Nephron progenitor cell (in vitro differentiated cells): ENCODE measurements at regions not wholly inside any gene's neighbourhood (a gene's known extent, or its start where the extent isn't known, plus 50 kb on each side); places are given as distances from the start of the nearest gene placed in this dataset.

ENCODE experiments used
- DNase-seq: peaks from one replicate; pipeline ENCODE4 v3.0.0; 2021
- H3K27ac Mint-ChIP-seq: 2 replicates; pipeline ENCODE4 v1.8.0; 2021; ENCODE audit warnings: mild to moderate bottlenecking, moderate library complexity, mixed read lengths
- H3K27me3 Mint-ChIP-seq: 2 replicates; pipeline ENCODE4 v1.8.0; 2021; ENCODE audit warnings: mild to moderate bottlenecking, low read depth, mixed read lengths; ENCODE audit not compliant: poor library complexity
- H3K36me3 Mint-ChIP-seq: 2 replicates; pipeline ENCODE4 v1.8.0; 2021; ENCODE audit warnings: low read depth, mixed read lengths
- H3K4me1 Mint-ChIP-seq: 2 replicates; pipeline ENCODE4 v1.8.0; 2021; ENCODE audit warnings: mixed read lengths
- H3K4me3 Mint-ChIP-seq: 2 replicates; pipeline ENCODE4 v1.8.0; 2021; ENCODE audit warnings: mild to moderate bottlenecking, moderate library complexity, mixed read lengths
- H3K9me3 Mint-ChIP-seq: 2 replicates; pipeline ENCODE4 v1.8.0; 2021; ENCODE audit warnings: mild to moderate bottlenecking, moderate library complexity, mixed read lengths
- TF ChIP-seq, protein P1 (sequence below): fragments of 200-600 bp; sonication (generic); IDR thresholded peaks from 2 replicates; pipeline ENCODE4 v1.5.0; 2021; ENCODE audit warnings: antibody characterized with exemption

GRCh38 chr9:88056876-88057275 is 81.4 kb downstream of the SPATA31C2 start:
- no peak for DNase-seq
- H3K27ac Mint-ChIP-seq = no peak overlapping the region
- H3K4me3 Mint-ChIP-seq = no peak overlapping the region
- H3K27me3 Mint-ChIP-seq = peaks cover 3% of the 10 kb centered on the region
- H3K9me3 Mint-ChIP-seq = peaks cover 24% of the 10 kb centered on the region
- H3K4me1 Mint-ChIP-seq = peaks cover 16% of the 10 kb centered on the region
- no peaks in the 10 kb centered on the region for H3K36me3 Mint-ChIP-seq
- TF ChIP-seq, protein P1, sequence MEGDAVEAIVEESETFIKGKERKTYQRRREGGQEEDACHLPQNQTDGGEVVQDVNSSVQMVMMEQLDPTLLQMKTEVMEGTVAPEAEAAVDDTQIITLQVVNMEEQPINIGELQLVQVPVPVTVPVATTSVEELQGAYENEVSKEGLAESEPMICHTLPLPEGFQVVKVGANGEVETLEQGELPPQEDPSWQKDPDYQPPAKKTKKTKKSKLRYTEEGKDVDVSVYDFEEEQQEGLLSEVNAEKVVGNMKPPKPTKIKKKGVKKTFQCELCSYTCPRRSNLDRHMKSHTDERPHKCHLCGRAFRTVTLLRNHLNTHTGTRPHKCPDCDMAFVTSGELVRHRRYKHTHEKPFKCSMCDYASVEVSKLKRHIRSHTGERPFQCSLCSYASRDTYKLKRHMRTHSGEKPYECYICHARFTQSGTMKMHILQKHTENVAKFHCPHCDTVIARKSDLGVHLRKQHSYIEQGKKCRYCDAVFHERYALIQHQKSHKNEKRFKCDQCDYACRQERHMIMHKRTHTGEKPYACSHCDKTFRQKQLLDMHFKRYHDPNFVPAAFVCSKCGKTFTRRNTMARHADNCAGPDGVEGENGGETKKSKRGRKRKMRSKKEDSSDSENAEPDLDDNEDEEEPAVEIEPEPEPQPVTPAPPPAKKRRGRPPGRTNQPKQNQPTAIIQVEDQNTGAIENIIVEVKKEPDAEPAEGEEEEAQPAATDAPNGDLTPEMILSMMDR = no peak

- DNase-seq = no peak
- Mint-ChIP-seq H3K27me3 (peaks cover 7% of the 10 kb centered on the region), H3K4me3 (no peak overlapping the region), H3K36me3 (no peaks in the 10 kb centered on the region), H3K9me3 (peaks cover 24% of the 10 kb centered on the region), H3K4me1 (peaks cover 35% of the 10 kb centered on the region), H3K27ac (no peak overlapping the region)
- TF ChIP-seq, protein P1 = no peak
These were observed 79.6 kb upstream of the CDK20 start for GRCh38 chr9:88053856-88054501.

GRCh38 chr9:88052321-88052965 is 78.1 kb upstream of the CDK20 start:
- peak overlapping the region; percentile 97 for H3K27ac Mint-ChIP-seq
- DNase-seq = peak; percentile 30
- peaks cover 35% of the 10 kb centered on the region for H3K4me1 Mint-ChIP-seq
- peaks cover 24% of the 10 kb centered on the region for H3K9me3 Mint-ChIP-seq
- no peaks in the 10 kb centered on the region for H3K36me3 Mint-ChIP-seq
- TF ChIP-seq, protein P1 = no peak
- H3K27me3 Mint-ChIP-seq = peaks cover 7% of the 10 kb centered on the region
- no peak overlapping the region for H3K4me3 Mint-ChIP-seq

DNA sequence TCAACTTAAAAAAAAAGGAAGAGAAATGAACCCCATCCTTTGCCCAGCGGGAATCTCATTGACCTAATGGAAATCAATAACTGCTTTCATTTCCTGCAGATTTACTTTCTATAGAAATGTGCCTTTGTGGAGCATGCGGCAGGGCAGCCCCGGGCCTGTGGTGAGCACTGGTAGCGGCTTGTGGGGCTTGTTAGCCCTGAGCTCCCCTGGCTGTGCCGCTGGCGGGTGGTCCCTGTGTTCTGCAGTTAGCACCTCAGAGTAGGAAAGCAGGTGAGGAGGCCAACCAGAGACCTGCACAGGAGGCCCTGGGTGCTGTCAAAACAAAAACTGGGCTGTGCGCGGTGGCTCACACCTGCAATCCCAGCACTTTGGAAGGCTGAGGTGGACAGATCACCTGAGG is 76.8 kb upstream of the CDK20 start:
- peaks cover 7% of the 10 kb centered on the region for H3K27me3 Mint-ChIP-seq
- no peak overlapping the region for H3K27ac Mint-ChIP-seq
- H3K9me3 Mint-ChIP-seq = peaks cover 26% of the 10 kb centered on the region
- TF ChIP-seq, protein P1 = no peak
- peaks cover 39% of the 10 kb centered on the region for H3K4me1 Mint-ChIP-seq
- no peaks in the 10 kb centered on the region for H3K36me3 Mint-ChIP-seq
- H3K4me3 Mint-ChIP-seq = no peak overlapping the region
- DNase-seq = no peak

DNA sequence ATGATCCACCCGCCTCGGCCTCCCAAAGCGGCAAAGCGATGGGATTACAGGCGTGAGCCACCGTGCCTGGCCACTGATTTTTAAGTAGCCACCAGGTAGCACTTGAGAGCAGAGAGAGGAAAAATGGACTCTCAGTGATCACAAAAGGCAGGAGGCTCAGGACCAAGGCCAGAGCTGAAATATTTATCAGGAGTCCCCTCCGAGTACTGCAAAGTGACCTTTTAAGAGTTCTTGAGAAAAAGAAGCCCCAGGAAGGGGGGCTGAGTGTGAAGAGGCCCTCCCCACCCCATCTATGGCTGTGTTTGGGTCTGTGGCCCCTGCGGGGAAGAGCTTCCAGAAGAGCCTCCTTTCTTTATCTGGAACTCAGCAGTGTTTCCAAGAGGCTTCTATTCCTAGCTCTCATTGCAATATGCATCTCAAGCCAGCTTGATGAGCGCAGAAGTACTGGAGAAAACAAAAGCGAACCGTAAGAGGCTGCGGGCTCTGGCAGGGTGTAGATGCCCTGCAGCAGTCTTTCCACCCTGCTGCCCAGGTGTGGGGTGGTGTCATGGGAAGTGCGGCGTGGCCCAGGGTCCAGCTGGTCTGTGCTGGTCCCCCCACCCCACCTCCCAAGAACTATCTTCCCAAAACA is 75.5 kb upstream of the CDK20 start:
- no peaks in the 10 kb centered on the region for H3K36me3 Mint-ChIP-seq
- peaks cover 31% of the 10 kb centered on the region for H3K9me3 Mint-ChIP-seq
- H3K27ac Mint-ChIP-seq = no peak overlapping the region
- TF ChIP-seq, protein P1 = no peak
- DNase-seq = no peak
- peaks cover 11% of the 10 kb centered on the region for H3K27me3 Mint-ChIP-seq
- H3K4me1 Mint-ChIP-seq = peaks cover 39% of the 10 kb centered on the region
- H3K4me3 Mint-ChIP-seq = no peak overlapping the region
